Suppressor macrophage treated with lipopolysaccharide for 1 hour (primary cell): ENCODE measurements at regions not wholly inside any gene's neighbourhood (a gene's known extent, or its start where the extent isn't known, plus 50 kb on each side); places are given as distances from the start of the nearest gene placed in this dataset.

Experiments used
- DNase-seq, 3 donors: peaks; one replicate each; pipeline ENCODE4 v3.0.0-alpha.2; 2020 to 2022

DNA sequence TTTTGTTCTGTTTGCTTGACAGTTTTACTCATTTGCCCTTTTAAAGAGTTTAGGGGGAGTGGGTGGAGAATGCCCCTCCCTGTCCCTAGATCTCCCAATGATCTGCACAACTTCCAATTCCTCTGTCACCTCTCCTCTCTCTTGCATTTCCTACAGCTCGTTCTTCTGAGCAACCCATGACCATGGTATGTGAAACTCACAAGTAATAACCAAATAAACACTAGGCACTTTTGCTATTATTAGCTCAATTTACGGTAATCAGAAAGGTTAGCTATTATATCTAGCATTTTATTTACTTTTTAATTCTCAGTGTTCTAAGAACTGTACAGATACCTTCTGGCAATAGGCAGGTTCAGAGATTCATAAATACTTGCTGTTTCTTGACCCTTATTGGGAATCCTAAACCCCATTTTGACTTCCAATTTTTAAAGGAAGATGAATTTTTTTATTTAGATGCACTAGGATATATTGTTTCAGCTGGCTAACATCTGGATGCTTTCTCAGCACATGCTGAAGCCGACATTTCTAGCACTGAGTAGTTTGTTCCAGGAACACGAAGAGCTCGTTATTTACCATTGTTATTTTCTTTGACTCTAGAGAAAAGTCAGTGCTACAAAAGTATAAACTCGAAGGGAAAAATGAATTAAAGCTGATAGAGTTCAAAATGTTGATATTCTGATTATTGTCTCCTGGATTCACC lies 194.7 kb upstream of the TLL1 start:
- DNase-seq, result no peak

DNA sequence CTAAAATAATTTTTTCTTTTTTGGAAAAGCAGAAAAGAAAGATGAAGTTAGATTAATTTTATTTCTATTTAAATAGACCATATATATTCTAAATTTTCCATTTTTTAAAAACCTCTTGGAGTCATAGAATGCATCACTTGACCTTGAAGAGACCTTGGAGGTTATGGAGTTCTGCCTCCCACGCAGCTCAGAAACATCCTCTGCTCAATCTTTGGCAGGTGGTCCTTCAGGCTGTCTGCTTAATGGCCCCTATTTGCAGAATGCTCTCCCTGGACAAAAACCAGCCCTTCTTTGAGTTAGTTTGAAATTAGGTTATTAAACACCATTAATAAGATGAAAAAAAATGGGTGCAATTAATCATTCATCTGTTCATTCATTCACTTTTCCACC lies 194.1 kb upstream of the TLL1 start:
- no peak for DNase-seq

DNA sequence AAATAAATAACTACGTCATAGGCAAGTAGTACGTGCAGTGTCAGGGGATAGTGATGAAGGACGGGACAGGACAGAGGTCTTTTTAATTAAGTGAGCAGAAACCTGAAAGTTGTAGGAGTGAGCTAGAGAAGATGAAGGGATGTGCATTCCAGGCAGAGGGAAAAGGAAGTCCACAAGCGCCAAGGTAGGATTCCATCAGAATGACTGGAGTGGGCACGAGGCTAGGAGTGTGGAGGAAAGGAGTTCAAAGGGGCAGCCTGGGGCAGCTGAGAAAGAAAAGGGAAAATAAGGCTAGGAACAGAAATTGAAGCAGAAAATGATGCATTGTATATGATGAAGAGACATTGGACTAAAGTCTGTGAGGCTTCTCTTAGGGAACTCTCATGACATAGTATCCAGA lies 192.2 kb upstream of the TLL1 start:
- no peak for DNase-seq

DNA sequence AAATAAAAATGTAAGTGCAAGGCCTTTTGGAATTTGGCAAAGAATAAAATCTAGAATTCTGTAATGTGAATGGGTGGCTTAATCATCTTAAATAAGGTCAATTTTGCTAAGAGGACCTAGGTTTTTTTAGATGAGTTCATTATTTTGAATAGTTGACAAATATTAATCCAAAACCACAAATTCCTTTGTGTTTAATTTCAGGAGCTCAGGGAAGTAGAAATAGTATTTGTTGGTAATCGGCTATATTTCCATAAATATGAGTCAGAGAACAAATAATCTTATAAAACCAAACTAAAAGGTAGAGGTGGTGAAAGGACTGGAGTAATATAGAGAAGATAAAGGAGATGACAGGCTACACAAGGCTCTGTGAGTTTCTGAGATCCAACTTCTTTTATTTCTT lies 190.4 kb upstream of the TLL1 start:
- no peak for DNase-seq

DNA sequence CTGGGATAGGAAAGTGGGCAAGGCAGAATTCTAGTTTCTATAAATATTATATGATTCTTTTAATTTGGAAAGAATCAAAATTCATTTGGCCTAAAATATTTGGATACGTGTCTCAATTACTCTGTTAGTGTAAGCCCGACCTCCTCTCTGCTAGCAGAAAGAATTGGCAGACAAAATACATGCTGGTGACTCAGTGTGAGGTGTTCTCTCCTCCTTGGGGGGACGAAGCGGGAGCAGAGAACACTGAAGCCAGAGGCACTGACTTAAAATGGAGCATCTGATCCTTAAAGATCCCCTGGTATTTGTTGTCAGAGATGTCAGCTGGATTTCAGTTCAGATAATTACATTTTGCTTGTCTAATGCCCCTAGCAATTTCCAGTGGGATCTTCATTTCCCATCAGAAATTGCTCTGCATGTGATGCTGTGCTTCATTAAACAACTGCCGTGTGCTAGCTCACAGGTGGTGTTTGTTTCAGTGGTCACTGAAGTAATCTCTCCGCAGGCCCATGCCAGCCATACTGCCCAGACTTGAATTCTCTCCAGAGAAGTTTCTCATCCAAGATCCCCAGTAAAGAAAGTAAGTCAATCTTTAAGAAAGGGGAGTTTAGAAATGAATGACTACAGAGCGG lies 188.7 kb upstream of the TLL1 start:
- DNase-seq, result no peak

DNA sequence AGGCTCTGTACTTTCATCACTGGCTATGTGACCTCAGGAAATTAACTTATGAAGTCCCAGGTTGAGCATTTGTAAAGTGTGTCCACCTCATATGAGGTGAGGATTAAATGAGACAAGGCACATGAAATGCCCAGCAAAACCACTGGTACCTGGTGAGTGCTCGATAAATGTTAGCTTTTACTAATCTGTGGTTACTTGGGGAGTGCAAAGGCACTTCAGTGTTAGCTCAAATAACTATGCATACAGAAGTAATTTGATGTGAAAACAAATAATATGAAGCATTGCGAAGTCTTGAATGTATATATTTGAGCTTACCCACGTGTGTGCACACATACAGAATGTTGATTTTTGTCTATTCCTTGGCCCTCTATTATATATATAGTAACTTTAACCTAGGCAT lies 186.3 kb upstream of the TLL1 start:
- no peak for DNase-seq

DNA sequence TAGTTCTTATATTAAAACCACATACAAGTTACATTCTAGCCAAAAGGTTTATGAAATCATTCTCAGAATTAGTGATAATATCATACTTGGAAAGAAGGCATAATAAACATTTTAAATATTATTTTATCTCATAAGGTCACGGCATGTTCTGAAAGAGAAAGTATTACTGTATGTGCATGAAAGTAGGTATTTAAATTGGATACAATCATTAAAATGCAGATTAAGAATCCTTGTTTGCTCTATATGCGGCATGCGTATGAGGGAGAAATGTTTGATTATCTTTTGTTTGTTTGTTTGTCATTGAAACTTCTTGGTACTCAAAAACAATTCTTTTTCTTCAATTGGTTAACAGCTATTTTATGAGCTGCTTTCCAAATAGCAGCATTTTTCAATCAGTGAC lies 183.9 kb upstream of the TLL1 start:
- DNase-seq, result no peak

DNA sequence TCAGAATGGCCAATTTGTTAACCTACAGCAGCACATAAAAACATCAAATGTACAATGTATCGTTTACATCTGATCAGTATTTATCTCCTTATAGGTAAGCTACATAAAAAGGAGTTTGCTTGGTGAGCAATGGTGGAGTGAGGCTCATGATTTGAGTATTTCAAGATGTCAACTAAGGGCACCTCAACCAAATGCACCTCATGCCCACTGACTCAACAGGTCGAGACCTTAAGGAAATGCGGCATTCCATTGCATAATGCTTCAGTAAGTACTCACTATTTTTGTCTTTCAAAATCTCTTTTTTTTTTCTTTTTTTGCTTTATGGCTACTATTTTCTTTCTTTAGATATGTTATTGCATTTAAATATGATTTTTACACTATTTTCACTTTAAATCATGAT lies 181.0 kb upstream of the TLL1 start:
- DNase-seq, result no peak

DNA sequence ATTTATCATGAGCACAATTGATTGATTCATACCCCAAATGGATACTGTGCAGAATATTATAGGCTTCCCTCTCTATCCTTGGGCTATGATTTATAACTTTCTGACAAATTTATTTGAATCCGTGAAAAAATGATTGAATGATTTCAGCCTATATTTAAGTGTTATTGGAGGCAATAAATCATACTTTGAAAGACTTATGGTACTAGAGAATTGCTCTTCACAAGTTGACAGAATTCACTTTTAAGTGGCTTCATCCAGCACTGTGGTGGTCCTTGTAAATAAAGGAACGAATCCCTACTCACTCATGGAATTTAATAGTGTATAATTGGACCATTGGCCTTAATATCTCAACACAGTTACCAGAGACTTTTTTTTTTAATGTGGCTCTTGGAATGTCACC lies 174.8 kb upstream of the TLL1 start:
- DNase-seq, result no peak

DNA sequence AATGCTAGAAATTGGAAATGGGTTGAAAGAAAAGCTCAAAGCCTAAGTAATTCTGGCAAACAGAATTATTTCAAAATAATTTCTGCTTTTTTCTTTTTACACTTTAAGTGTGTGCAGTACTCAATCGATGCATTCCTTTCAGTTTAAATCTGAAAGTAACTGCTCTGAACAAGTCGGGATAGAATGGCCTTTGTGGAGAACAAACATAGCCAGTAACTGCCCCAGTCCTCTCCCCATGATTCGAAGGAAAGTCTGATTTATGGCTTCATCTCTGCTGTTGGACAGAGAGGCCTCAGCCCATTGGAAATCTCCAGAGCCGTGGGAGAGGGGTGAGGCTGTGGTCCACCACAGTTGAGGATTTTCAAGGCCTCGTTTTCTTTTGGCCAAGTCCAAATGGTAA lies 174.0 kb upstream of the TLL1 start:
- DNase-seq, result no peak

DNA sequence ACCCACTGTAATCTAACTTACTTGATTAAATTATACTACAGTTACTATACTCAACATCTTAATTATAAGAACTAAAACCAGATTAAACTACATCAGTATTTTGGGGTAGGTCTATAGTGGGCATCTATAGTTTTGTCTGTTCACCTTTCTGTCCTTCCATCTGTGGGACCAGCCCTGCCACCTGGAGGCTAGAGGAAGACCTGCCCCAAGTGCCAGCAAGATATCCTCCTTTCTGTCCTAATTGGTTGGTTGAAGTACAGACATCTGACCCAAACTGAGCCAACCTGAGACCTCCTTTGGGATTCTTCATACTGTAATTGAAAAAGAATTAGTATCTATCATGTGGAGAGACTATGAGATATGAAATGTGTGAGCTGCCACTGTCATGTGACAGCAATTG lies 172.2 kb upstream of the TLL1 start:
- DNase-seq, result no peak

DNA sequence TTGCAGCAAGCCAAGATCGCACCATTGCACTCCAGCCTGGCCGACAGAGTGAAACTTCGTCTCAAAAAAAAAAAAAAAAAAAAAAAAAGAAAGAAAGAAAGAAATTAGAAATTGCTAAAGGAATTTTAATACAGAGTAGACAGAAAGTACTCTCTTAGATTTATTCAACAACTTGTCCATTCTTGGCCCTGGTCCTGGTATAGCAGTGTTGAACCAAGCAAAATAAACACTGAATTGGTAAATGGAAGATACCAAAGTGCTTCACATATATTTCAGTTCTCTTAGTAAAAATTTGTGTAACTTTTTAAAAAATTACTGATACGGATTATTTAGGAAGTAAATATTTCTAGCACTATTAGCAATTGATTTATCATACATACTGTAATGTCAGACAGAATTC lies 165.9 kb upstream of the TLL1 start:
- no peak for DNase-seq

DNA sequence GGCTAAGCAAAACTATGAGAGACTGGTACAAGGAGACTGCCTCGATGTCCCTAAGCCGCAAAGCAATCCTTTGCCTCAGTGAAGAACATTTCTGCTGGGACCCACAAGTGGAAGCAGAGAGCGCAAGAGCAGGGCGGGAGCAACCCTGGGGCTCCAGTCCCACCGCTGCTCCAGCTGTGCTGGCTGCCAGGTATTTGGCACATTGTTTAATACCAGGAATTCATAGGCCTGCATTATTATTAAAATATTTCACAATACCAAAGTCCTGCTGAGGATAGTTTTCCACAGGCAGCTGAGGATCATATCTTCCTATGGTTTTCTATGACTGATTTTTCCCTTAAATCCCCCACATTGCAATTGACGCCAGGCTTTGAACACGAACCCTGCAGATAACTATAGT lies 163.5 kb upstream of the TLL1 start:
- DNase-seq, result no peak

DNA sequence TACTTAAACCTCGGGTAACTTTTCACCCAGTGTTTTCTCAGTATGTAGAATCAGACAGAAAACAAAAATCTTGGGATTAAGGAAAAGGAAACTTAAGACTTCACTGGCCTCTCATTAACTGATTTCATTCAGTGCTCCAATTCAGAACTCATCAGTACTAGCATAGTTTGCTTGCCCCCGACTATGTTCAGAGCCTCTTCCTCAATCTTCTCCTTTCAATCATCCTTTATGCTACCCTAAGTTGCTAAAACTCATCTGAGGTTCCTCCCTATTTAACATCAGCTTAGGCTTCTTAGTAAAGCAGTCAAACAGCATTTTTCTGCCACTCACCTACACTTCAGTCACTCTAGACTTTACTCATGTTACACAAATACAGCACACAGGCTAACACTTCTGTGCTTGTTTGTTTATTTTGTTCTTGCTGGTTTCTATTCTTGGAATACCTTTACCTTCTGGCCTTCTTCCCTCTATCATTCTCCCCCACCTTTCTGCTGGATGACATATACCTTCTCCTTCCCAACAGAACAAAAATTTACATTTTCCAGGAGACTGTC lies 163.0 kb upstream of the TLL1 start:
- no peak for DNase-seq

DNA sequence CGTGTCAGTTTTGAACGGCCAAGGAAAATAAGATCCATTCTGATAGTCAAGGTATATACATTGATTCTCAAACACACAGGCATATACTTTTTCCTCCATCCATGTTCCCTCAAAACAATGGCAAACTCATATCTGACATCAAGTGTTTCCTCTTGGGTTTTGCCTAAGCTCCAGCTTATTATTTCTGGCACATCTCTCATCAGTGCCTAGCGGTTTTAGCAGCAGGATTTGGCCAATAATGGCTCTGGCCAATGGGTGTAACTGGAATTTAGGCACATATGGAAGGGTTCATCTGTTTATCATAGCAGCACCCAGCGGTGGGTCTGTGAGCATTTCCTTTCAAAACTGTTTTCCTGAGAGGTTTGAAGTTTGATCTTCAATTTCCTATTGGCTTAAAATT lies 161.6 kb upstream of the TLL1 start:
- no peak for DNase-seq

DNA sequence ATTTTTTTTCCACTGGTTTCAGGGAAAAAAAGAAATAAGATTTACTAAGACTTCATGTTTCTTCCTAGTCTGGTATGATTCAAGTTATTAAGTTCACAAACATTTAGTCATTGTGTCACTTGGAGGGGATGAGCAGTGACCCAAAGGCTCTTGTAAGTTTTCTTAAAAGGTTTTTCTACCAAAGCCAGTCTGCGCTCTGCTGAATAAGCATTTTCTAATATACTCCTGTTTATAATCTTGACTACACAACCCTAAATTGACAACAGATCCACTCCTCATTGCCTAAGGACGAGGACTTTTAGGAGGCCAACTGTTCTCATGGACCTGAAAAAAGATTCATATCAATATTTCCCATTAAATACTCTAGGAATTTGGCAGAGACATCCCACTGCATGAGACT lies 161.1 kb upstream of the TLL1 start:
- no peak for DNase-seq

DNA sequence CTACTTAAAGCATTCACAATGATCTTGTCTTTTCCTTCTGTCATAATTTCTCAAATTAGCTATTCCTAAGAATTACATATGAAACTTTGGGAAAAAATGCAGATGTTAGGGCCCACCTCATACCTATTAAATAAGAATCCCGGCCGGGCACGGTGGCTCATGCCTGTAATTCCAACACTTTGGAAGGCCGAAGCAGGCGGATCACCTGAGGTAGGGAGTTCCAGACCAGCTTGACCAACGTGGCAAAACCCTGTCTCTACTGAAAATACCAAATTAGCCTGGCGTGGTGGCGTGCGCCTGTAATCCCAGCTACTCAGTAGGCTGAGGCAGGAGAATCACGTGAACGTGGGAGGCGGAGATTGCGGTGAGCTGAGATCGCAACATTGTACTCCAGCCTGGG lies 158.4 kb upstream of the TLL1 start:
- DNase-seq, result no peak

DNA sequence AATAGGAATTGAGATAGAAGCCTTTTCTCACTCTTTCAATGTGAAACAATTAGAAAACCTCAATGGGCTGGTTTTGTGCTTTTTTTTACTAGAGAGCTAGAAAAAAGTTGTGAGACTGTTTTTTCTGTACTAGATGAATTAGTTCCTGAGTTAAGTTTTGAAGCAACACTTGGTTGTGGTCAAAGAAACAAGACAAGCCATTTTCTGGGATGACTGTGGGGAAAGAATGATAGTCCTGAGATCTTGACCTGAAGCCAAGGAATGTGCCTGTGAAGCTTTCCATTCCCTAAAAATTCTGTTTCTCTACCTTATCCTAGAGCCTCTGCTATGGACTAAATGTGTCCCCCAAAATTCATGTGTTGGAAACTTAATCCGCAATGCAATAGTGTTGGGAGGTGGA lies 157.8 kb upstream of the TLL1 start:
- DNase-seq, result no peak

DNA sequence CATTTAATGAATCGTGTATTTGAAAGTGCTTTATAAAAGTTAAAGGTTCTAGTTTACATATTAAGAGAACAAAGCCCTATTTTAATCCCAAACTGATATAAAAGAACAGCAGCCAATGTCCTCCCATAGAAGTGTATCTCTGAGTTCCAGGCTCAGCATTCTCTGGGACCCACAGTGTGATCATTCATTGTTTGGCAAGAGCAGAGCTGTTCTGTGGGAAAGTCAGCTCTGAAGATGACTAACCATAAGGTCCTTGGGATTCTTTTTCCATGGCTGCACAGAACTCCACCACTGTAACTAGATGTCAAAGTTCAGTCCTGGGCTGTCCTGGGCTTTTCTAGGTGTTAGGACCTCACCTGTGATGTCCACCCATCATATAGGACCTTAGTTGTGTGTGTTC lies 157.0 kb upstream of the TLL1 start:
- no peak for DNase-seq

DNA sequence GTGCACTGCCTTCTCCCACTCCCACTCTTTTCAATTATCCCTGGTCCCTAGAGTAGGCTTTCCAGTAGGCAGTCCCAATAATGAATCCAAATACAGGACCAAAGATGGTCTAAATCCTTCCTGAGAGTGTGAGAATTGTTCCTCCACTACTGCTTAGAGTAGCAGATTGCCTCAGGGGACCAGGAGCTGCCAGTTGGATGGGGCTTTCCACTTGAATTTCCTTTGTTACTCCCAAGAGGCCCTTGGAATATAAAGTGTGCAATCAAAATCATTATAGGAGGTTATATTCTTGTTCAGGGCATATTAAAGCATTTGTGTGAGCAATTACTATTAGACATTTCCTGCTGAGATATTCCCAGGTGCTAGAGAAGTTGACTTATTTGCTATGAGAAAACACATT lies 156.6 kb upstream of the TLL1 start:
- DNase-seq, result no peak

DNA sequence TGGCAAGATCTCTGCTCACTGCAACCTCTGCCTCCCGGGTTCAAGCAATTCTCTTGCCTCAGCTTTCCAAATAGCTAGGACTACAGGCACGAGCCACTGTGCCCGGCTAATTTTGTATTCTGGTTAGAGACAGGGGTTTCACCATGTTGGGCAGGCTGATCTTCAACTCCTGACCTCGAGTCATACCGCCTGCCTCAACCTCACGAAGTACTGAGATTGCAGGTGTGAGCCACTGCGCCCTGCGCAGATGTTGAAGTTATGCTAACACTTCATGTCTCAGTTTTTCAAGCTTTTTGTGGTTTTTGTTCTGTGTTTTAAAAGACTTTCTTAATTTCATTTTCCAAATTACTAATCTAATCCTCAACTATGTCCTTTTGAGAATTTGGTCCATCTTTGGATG lies 154.4 kb upstream of the TLL1 start:
- DNase-seq, result no peak

DNA sequence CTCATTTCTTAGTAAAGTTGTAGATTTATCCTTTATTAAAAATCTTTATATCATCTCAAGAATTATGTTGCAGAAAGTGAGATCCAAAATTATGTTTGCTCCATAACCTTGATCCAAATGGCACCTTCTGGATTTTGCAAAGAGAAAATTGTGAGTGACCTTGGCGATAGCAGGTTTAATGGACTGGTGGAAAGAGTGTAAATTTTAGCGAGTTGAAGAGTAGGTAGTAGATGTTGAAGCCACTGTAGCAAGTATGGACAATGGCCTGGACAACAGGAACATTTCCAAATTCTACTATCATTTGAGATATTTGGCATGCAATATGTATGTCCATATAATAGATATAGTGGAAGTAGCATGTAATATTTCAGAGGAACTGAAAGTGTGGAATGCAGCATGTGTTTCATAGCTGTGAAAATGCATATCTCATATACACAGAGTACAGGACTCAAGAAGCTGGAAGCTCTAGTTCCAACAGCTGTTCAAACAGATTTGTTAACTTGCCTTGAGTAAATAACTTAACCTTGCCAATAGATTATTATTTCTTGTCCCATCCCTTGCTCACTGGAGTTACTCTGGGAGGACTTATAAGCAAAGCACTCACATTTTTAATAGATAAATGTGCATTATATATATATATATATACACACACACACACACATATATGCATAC lies 152.5 kb upstream of the TLL1 start:
- DNase-seq, result no peak

DNA sequence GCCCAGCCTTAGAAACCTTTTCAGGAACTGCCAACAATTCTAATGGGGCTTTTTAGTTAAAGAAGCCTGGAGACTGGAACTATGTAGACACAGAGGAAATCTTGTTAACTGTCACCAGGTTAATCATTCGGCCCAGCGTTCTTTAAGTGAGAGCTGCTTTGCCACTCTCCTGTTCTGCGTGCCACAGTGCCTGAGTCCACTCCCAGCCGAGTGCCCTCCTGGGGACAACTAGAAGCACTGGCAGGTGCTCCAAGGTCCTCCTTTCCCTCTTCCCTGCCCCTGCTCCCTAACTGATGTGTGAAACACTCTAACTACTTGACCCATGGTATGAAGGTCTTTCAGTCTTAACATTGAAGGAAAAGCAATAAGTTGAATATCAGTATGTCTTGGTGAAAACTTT lies 151.2 kb upstream of the TLL1 start:
- no peak for DNase-seq

DNA sequence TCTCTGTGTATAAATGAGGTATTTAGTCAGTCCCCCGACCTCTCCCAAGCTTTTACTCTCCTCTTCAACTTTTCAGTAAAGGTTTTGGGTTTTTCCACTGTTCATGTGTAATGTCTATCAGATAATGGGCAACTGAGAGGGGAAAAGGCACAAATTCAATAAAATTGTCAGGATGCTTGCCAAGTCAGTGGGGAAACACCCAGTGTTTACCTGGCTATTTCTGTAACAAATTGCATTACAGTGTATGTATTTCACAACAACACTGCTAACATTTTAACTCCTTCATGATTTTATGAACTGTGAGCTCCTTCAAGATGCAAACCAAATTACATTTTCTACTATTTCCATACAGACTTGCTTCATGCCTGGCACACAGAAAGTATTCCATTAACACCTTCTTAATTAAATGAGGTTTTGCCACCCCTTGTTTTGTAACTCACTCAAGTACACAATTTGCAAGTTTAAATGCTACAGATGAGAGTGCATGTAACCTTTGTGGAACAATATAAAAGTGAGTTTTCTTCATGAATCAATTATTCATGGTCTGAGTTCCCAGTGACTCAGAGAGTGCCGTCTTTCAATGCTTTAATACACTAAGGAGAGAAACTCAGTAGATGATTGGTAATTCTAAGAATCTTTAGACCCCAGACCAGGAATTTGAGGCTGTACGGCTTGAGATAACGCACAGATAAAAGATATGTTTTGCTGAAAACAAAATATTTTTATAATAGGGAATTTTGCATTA lies 149.8 kb upstream of the TLL1 start:
- DNase-seq, result no peak
